ENCODE measurements at regions not wholly inside any gene's neighbourhood (a gene's known extent, or its start where the extent isn't known, plus 50 kb on each side); places are given as distances from the start of the nearest gene placed in this dataset.
"Not testable (repeated sequence)": the region's sequence is repeated elsewhere in the genome, so short reads cannot be mapped to it uniquely, and the experiment has no call there.

- not testable (repeated sequence) for H3K79me2 ChIP-seq (ENCODE audit: low read length); H3K27ac ChIP-seq (ENCODE audit: low read length); H3K27me3 ChIP-seq (replicated peaks; ENCODE audit: insufficient read depth, low read length); H4K20me1 ChIP-seq (ENCODE audit: insufficient read depth, low read length); H3K9ac ChIP-seq (ENCODE audit: low read length); H3K4me3 ChIP-seq (ENCODE audit: low read length); H3K4me1 ChIP-seq (ENCODE audit: low read length); H3K9me2 ChIP-seq (replicated peaks; ENCODE audit: insufficient read depth, low read length); H3K4me2 ChIP-seq (ENCODE audit: low read depth, low read length); H2AFZ ChIP-seq (ENCODE audit: low read length); H3K9me3 ChIP-seq (replicated peaks; ENCODE audit: insufficient read depth, low read length); DNase-seq; H3K36me3 ChIP-seq (replicated peaks; ENCODE audit: insufficient read depth, low read length); H3F3A ChIP-seq (ENCODE audit: insufficient read depth, low read length)
Observed at GRCh38 chr2:76697439-76697838, 824.7 kb downstream of the LRRTM4 start.

- H3K4me2 ChIP-seq (ENCODE audit: low read depth, low read length): no peak overlapping the region
- H3F3A ChIP-seq (ENCODE audit: insufficient read depth, low read length): no peaks in the 10 kb centered on the region
- TF ChIP-seq EZH2 (optimal IDR thresholded peaks at IDR 0.05; ENCODE audit: low read depth, low read length) (no peak), CTCF (IDR thresholded peaks at IDR 0.05; ENCODE audit: low read length) (no peak), EZH2phosphoT487 (IDR thresholded peaks at IDR 0.05; ENCODE audit: low read length) (no peak)
- no peak overlapping the region for H3K4me3 ChIP-seq (ENCODE audit: low read length)
- no peaks in the 10 kb centered on the region for H3K36me3 ChIP-seq (replicated peaks; ENCODE audit: insufficient read depth, low read length)
- DNase-seq: no peak
- no peak overlapping the region for H3K27ac ChIP-seq (ENCODE audit: low read length)
- H2AFZ ChIP-seq (ENCODE audit: low read length): no peak overlapping the region
- H3K9me3 ChIP-seq (replicated peaks; ENCODE audit: insufficient read depth, low read length): no peaks in the 10 kb centered on the region
- no peaks in the 10 kb centered on the region for H3K4me1 ChIP-seq (ENCODE audit: low read length)
- no peaks in the 10 kb centered on the region for H3K79me2 ChIP-seq (ENCODE audit: low read length)
- H3K27me3 ChIP-seq (replicated peaks; ENCODE audit: insufficient read depth, low read length): no peaks in the 10 kb centered on the region
- H3K9ac ChIP-seq (ENCODE audit: low read length): no peak overlapping the region
- no peaks in the 10 kb centered on the region for H3K9me2 ChIP-seq (replicated peaks; ENCODE audit: insufficient read depth, low read length)
- H4K20me1 ChIP-seq (ENCODE audit: insufficient read depth, low read length): no peaks in the 10 kb centered on the region
Observed at GRCh38 chr2:76692908-76693307, 829.3 kb downstream of the LRRTM4 start.

DNA sequence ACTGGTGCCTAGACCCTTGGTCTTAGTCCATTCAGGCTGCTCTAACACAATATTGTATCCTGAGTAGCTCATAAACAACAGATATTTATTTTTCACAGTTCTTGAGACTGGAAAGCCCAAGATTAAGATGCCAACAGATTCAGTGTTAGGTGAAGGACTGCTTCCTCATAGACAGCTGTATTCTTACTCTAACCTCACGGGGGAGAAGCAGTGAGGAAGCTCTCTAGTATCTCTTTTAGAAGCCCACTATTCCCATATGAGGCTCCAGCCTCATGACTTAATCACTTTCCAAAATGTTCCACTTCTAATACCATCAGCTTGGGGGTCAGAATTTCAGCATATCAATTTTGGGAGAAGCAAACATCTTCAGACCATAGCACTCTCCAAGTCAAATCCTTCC is 833.4 kb downstream of the LRRTM4 start:
- Histone ChIP-seq H3K9ac (ENCODE audit: low read length) (no peak overlapping the region), H3K27me3 (replicated peaks; ENCODE audit: insufficient read depth, low read length) (no peaks in the 10 kb centered on the region), H3K4me2 (ENCODE audit: low read depth, low read length) (no peak overlapping the region), H3K79me2 (ENCODE audit: low read length) (no peaks in the 10 kb centered on the region), H3K4me3 (ENCODE audit: low read length) (no peak overlapping the region), H3K4me1 (ENCODE audit: low read length) (no peaks in the 10 kb centered on the region), H3K9me2 (replicated peaks; ENCODE audit: insufficient read depth, low read length) (no peaks in the 10 kb centered on the region), H3F3A (ENCODE audit: insufficient read depth, low read length) (no peaks in the 10 kb centered on the region), H3K27ac (ENCODE audit: low read length) (no peak overlapping the region), H2AFZ (ENCODE audit: low read length) (no peak overlapping the region), H4K20me1 (ENCODE audit: insufficient read depth, low read length) (no peaks in the 10 kb centered on the region), H3K36me3 (replicated peaks; ENCODE audit: insufficient read depth, low read length) (no peaks in the 10 kb centered on the region), H3K9me3 (replicated peaks; ENCODE audit: insufficient read depth, low read length) (no peaks in the 10 kb centered on the region)
- DNase-seq: no peak
- TF ChIP-seq EZH2phosphoT487 (IDR thresholded peaks at IDR 0.05; ENCODE audit: low read length): no peak
- no peak for TF ChIP-seq CTCF (IDR thresholded peaks at IDR 0.05; ENCODE audit: low read length)
- TF ChIP-seq EZH2 (optimal IDR thresholded peaks at IDR 0.05; ENCODE audit: low read depth, low read length): no peak

- TF ChIP-seq EZH2phosphoT487 (IDR thresholded peaks at IDR 0.05; ENCODE audit: low read length) (no peak), EZH2 (optimal IDR thresholded peaks at IDR 0.05; ENCODE audit: low read depth, low read length) (no peak), CTCF (IDR thresholded peaks at IDR 0.05; ENCODE audit: low read length) (no peak)
- Histone ChIP-seq H3K36me3 (replicated peaks; ENCODE audit: insufficient read depth, low read length) (no peaks in the 10 kb centered on the region), H3K27ac (ENCODE audit: low read length) (no peak overlapping the region)
Observed at GRCh38 chr2:76687923-76688322, 834.3 kb downstream of the LRRTM4 start.

More at GRCh38 chr2:76687923-76688322, 834.3 kb downstream of the LRRTM4 start:
- H3K4me3 ChIP-seq (ENCODE audit: low read length): no peak overlapping the region
- no peaks in the 10 kb centered on the region for H3K9me3 ChIP-seq (replicated peaks; ENCODE audit: insufficient read depth, low read length)
- no peaks in the 10 kb centered on the region for H3K79me2 ChIP-seq (ENCODE audit: low read length)
- no peaks in the 10 kb centered on the region for H4K20me1 ChIP-seq (ENCODE audit: insufficient read depth, low read length)
- no peaks in the 10 kb centered on the region for H3K4me1 ChIP-seq (ENCODE audit: low read length)
- H3K27me3 ChIP-seq (replicated peaks; ENCODE audit: insufficient read depth, low read length): no peaks in the 10 kb centered on the region
- no peaks in the 10 kb centered on the region for H3K9me2 ChIP-seq (replicated peaks; ENCODE audit: insufficient read depth, low read length)
- no peaks in the 10 kb centered on the region for H3F3A ChIP-seq (ENCODE audit: insufficient read depth, low read length)
- DNase-seq: no peak
- H3K4me2 ChIP-seq (ENCODE audit: low read depth, low read length): no peak overlapping the region
- no peak overlapping the region for H2AFZ ChIP-seq (ENCODE audit: low read length)
- H3K9ac ChIP-seq (ENCODE audit: low read length): no peak overlapping the region
